ENCODE measurements at regions not wholly inside any gene's neighbourhood (a gene's known extent, or its start where the extent isn't known, plus 50 kb on each side); places are given as distances from the start of the nearest gene placed in this dataset.

GRCh38 chr3:170700054-170700404 lies 114.2 kb upstream of the SLC7A14 start:
- Histone ChIP-seq H3K36me3 (ENCODE audit: insufficient read depth, low read length) (no peaks in the 10 kb centered on the region), H2AFZ (ENCODE audit: low read length) (no peak overlapping the region), H3K9me3 (ENCODE audit: insufficient read depth, low read depth, low read length) (no peaks in the 10 kb centered on the region), H3K27me3 (ENCODE audit: insufficient read depth, low read length, poor library complexity, severe bottlenecking) (no peaks in the 10 kb centered on the region), H3K9me2 (replicated peaks; ENCODE audit: low read depth, low read length) (no peaks in the 10 kb centered on the region), H3K79me2 (ENCODE audit: insufficient read depth, low read length) (no peaks in the 10 kb centered on the region), H4K20me1 (ENCODE audit: insufficient read depth, low read length, poor library complexity, severe bottlenecking) (no peaks in the 10 kb centered on the region), H3F3A (ENCODE audit: low read depth) (no peaks in the 10 kb centered on the region), H3K9ac (ENCODE audit: low read depth, low read length, poor library complexity, severe bottlenecking) (no peak overlapping the region), H3K4me2 (ENCODE audit: low read depth, low read length, poor library complexity, severe bottlenecking) (no peak overlapping the region), H3K4me3 (ENCODE audit: low read length, poor library complexity, severe bottlenecking) (no peak overlapping the region), H3K4me1 (ENCODE audit: insufficient read depth, low read length, poor library complexity, severe bottlenecking) (no peaks in the 10 kb centered on the region)
- TF ChIP-seq EZH2phosphoT487 (IDR thresholded peaks at IDR 0.05; ENCODE audit: borderline replicate concordance) = no peak
- TF ChIP-seq, protein P1, sequence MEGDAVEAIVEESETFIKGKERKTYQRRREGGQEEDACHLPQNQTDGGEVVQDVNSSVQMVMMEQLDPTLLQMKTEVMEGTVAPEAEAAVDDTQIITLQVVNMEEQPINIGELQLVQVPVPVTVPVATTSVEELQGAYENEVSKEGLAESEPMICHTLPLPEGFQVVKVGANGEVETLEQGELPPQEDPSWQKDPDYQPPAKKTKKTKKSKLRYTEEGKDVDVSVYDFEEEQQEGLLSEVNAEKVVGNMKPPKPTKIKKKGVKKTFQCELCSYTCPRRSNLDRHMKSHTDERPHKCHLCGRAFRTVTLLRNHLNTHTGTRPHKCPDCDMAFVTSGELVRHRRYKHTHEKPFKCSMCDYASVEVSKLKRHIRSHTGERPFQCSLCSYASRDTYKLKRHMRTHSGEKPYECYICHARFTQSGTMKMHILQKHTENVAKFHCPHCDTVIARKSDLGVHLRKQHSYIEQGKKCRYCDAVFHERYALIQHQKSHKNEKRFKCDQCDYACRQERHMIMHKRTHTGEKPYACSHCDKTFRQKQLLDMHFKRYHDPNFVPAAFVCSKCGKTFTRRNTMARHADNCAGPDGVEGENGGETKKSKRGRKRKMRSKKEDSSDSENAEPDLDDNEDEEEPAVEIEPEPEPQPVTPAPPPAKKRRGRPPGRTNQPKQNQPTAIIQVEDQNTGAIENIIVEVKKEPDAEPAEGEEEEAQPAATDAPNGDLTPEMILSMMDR (conservative IDR thresholded peaks at IDR 0.05; ENCODE audit: low read length) = no peak

- H3K27me3 ChIP-seq (ENCODE audit: insufficient read depth, low read length, poor library complexity, severe bottlenecking) = no peaks in the 10 kb centered on the region
- H3K9me3 ChIP-seq (ENCODE audit: insufficient read depth, low read depth, low read length) = no peaks in the 10 kb centered on the region
- TF ChIP-seq, protein P1 (conservative IDR thresholded peaks at IDR 0.05; ENCODE audit: low read length) = no peak
- TF ChIP-seq EZH2phosphoT487 (IDR thresholded peaks at IDR 0.05; ENCODE audit: borderline replicate concordance) = no peak
- H3K4me1 ChIP-seq (ENCODE audit: insufficient read depth, low read length, poor library complexity, severe bottlenecking) = no peaks in the 10 kb centered on the region
- no peaks in the 10 kb centered on the region for H3K79me2 ChIP-seq (ENCODE audit: insufficient read depth, low read length)
- H3K9me2 ChIP-seq (replicated peaks; ENCODE audit: low read depth, low read length) = no peaks in the 10 kb centered on the region
- H3K4me3 ChIP-seq (ENCODE audit: low read length, poor library complexity, severe bottlenecking) = no peak overlapping the region
- H4K20me1 ChIP-seq (ENCODE audit: insufficient read depth, low read length, poor library complexity, severe bottlenecking) = no peaks in the 10 kb centered on the region
- no peaks in the 10 kb centered on the region for H3K36me3 ChIP-seq (ENCODE audit: insufficient read depth, low read length)
- H2AFZ ChIP-seq (ENCODE audit: low read length) = no peak overlapping the region
- no peak overlapping the region for H3K9ac ChIP-seq (ENCODE audit: low read depth, low read length, poor library complexity, severe bottlenecking)
- no peaks in the 10 kb centered on the region for H3F3A ChIP-seq (ENCODE audit: low read depth)
- H3K4me2 ChIP-seq (ENCODE audit: low read depth, low read length, poor library complexity, severe bottlenecking) = no peak overlapping the region
Measured at GRCh38 chr3:170699158-170700053, 113.5 kb upstream of the SLC7A14 start.

- no peaks in the 10 kb centered on the region for H3K9me2 ChIP-seq (replicated peaks; ENCODE audit: low read depth, low read length)
- no peaks in the 10 kb centered on the region for H4K20me1 ChIP-seq (ENCODE audit: insufficient read depth, low read length, poor library complexity, severe bottlenecking)
- H3K4me1 ChIP-seq (ENCODE audit: insufficient read depth, low read length, poor library complexity, severe bottlenecking) = no peaks in the 10 kb centered on the region
- H3K27me3 ChIP-seq (ENCODE audit: insufficient read depth, low read length, poor library complexity, severe bottlenecking) = no peaks in the 10 kb centered on the region
- no peaks in the 10 kb centered on the region for H3F3A ChIP-seq (ENCODE audit: low read depth)
- no peaks in the 10 kb centered on the region for H3K36me3 ChIP-seq (ENCODE audit: insufficient read depth, low read length)
- H3K79me2 ChIP-seq (ENCODE audit: insufficient read depth, low read length) = no peaks in the 10 kb centered on the region
- 0 out of 2 replicates have a peak overlapping the region, but pooled peaks have one; percentile 5 for H2AFZ ChIP-seq (ENCODE audit: low read length)
- H3K9me3 ChIP-seq (ENCODE audit: insufficient read depth, low read depth, low read length) = no peaks in the 10 kb centered on the region
- TF ChIP-seq, protein P1 (conservative IDR thresholded peaks at IDR 0.05; ENCODE audit: low read length) = no peak
- no peak for TF ChIP-seq EZH2phosphoT487 (IDR thresholded peaks at IDR 0.05; ENCODE audit: borderline replicate concordance)
- no peak overlapping the region for H3K4me2 ChIP-seq (ENCODE audit: low read depth, low read length, poor library complexity, severe bottlenecking)
- H3K9ac ChIP-seq (ENCODE audit: low read depth, low read length, poor library complexity, severe bottlenecking) = no peak overlapping the region
- H3K4me3 ChIP-seq (ENCODE audit: low read length, poor library complexity, severe bottlenecking) = no peak overlapping the region
Measured at GRCh38 chr3:170697908-170698307, 112.0 kb upstream of the SLC7A14 start.
